SHP77 (cell line): ENCODE measurements at regions not wholly inside any gene's neighbourhood (a gene's known extent, or its start where the extent isn't known, plus 50 kb on each side); places are given as distances from the start of the nearest gene placed in this dataset.

Source experiments
- DNase-seq, 2 experiments: peaks; one replicate each; lab custom pipeline; 2025; lab: John Stamatoyannopoulos, UW

- no peak for DNase-seq
These were observed 1117.0 kb upstream of the PHF14 start for GRCh38 chr7:9856668-9857067.

- DNase-seq: no peak
These were observed 1110.1 kb upstream of the PHF14 start for GRCh38 chr7:9863545-9863944.

GRCh38 chr7:9869151-9869550, 1104.5 kb upstream of the PHF14 start:
- DNase-seq: no peak

- no peak for DNase-seq
These were observed 1104.1 kb upstream of the PHF14 start for GRCh38 chr7:9869566-9869965.

GRCh38 chr7:9870674-9871073, 1103.0 kb upstream of the PHF14 start:
- DNase-seq: no peak

GRCh38 chr7:9874182-9874581, 1099.5 kb upstream of the PHF14 start:
- DNase-seq: no peak

- no peak for DNase-seq
These were observed 1097.6 kb upstream of the PHF14 start for GRCh38 chr7:9876053-9876452.

- DNase-seq: peak in 1 of 2 experiments; percentile 2
These were observed 1084.1 kb upstream of the PHF14 start for GRCh38 chr7:9889554-9889953.

- DNase-seq: no peak
These were observed 1083.6 kb upstream of the PHF14 start for GRCh38 chr7:9890092-9890491.

- no peak for DNase-seq
These were observed 1082.6 kb upstream of the PHF14 start for GRCh38 chr7:9891056-9891455.

GRCh38 chr7:9900339-9900738, 1073.3 kb upstream of the PHF14 start:
- no peak for DNase-seq

- peak; percentile 53 to 56 for DNase-seq
These were observed 1052.3 kb upstream of the PHF14 start for GRCh38 chr7:9921326-9921725.

GRCh38 chr7:9937944-9938631, 1035.6 kb upstream of the PHF14 start:
- DNase-seq: peak in 1 of 2 experiments; percentile 41

- no peak for DNase-seq
These were observed 1034.5 kb upstream of the PHF14 start for GRCh38 chr7:9939176-9939575.

- DNase-seq: peak; percentile 69 to 81
These were observed 1028.5 kb upstream of the PHF14 start for GRCh38 chr7:9945131-9945530.

GRCh38 chr7:9945857-9946256, 1027.8 kb upstream of the PHF14 start:
- DNase-seq: peak; percentile 97 to 99

GRCh38 chr7:9955138-9955537, 1018.5 kb upstream of the PHF14 start:
- DNase-seq: no peak

GRCh38 chr7:9958486-9958885, 1015.2 kb upstream of the PHF14 start:
- DNase-seq: no peak

GRCh38 chr7:9960460-9960859, 1013.2 kb upstream of the PHF14 start:
- no peak for DNase-seq

GRCh38 chr7:9961161-9961922, 1012.3 kb upstream of the PHF14 start:
- DNase-seq: no peak

GRCh38 chr7:9962742-9963141, 1010.9 kb upstream of the PHF14 start:
- no peak for DNase-seq

- no peak for DNase-seq
These were observed 995.3 kb upstream of the PHF14 start for GRCh38 chr7:9978106-9979064.
